ENCODE measurements at regions not wholly inside any gene's neighbourhood (a gene's known extent, or its start where the extent isn't known, plus 50 kb on each side); places are given as distances from the start of the nearest gene placed in this dataset.

GRCh38 chr12:62136496-62136895 is 123.7 kb upstream of the USP15 start:
- H3K9me3 ChIP-seq (replicated peaks; ENCODE audit: low read length), result no peaks in the 10 kb centered on the region
- peaks cover 4% of the 10 kb centered on the region for H3K27me3 ChIP-seq (ENCODE audit: control insufficient read depth, insufficient read depth, low read length)
- no peak overlapping the region for H3K9ac ChIP-seq (ENCODE audit: low read depth, low read length)
- H3K4me1 ChIP-seq (ENCODE audit: control insufficient read depth, insufficient read depth, low read length), result no peaks in the 10 kb centered on the region
- H3K4me3 ChIP-seq (ENCODE audit: low read length), result no peak overlapping the region
- H3K4me2 ChIP-seq (ENCODE audit: low read length), result no peak overlapping the region
- H3K36me3 ChIP-seq (ENCODE audit: insufficient read depth, low read length), result no peaks in the 10 kb centered on the region

DNA sequence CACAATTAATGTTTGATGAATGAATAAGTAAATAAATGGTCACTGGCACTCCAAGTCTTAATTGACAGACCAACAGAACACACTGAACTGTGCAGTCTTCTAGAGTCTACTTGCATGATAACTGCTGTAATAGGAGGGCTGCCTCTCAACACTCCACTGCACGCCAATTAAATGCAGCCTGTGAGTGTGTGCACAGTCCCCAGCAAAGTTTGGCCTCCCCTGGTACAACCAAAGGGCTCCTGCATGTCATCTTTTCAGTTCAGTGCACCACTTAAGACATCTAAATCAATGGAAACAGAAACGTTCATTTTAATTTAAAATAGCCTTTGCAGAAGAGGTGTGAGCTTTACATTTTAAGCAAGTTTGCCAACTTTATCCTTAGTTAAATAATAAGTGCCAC is 121.7 kb upstream of the USP15 start:
- no peak overlapping the region for H3K4me3 ChIP-seq (ENCODE audit: low read length)
- no peak overlapping the region for H3K9ac ChIP-seq (ENCODE audit: low read depth, low read length)
- no peaks in the 10 kb centered on the region for H3K4me1 ChIP-seq (ENCODE audit: control insufficient read depth, insufficient read depth, low read length)
- H3K4me2 ChIP-seq (ENCODE audit: low read length), result no peak overlapping the region
- H3K27me3 ChIP-seq (ENCODE audit: control insufficient read depth, insufficient read depth, low read length), result peaks cover 4% of the 10 kb centered on the region
- H3K9me3 ChIP-seq (replicated peaks; ENCODE audit: low read length), result no peaks in the 10 kb centered on the region
- no peaks in the 10 kb centered on the region for H3K36me3 ChIP-seq (ENCODE audit: insufficient read depth, low read length)

DNA sequence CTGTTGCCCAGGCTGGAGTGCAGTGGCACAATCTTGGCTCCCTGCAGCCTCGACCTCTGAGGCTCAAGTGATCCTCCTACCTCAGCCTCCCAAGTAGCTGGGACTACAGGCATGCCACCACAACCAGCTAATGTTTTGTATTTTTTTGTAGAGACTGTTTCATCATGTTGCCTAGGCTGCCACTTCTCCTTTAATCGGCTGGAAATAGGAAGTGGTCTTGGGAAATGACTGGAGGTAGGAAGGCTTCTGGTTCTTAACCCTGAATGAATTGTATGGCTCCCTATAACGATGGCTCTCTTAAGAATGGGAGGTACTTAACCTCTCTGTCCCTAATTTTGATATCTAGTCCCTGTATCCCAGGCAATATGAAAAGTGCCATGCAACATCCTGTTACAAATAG is 113.9 kb upstream of the USP15 start:
- Histone ChIP-seq H3K4me1 (ENCODE audit: control insufficient read depth, insufficient read depth, low read length) (no peaks in the 10 kb centered on the region), H3K9me3 (replicated peaks; ENCODE audit: low read length) (no peaks in the 10 kb centered on the region), H3K4me2 (ENCODE audit: low read length) (no peak overlapping the region), H3K9ac (ENCODE audit: low read depth, low read length) (no peak overlapping the region), H3K4me3 (ENCODE audit: low read length) (no peak overlapping the region), H3K36me3 (ENCODE audit: insufficient read depth, low read length) (no peaks in the 10 kb centered on the region), H3K27me3 (ENCODE audit: control insufficient read depth, insufficient read depth, low read length) (no peaks in the 10 kb centered on the region)

DNA sequence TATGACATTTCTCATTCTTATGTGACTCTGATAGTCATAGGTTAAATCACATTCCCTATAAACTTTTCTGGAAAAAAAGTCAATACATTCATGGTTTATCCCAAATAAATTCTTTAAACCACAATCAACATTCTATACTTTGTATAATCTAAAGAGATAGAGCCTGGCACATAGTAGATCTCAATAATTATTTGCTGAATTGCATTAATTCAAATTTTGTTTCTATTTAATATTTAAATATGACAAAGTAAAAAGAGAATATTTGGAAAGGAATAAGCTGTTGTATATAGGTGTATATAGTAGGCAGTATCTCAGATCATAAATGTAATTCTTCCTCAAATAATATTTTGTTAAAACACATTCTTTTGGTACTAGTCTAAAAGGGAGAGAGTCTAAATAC is 102.2 kb upstream of the USP15 start:
- Histone ChIP-seq H3K4me3 (ENCODE audit: low read length) (no peak overlapping the region), H3K36me3 (ENCODE audit: insufficient read depth, low read length) (no peaks in the 10 kb centered on the region), H3K27me3 (ENCODE audit: control insufficient read depth, insufficient read depth, low read length) (no peaks in the 10 kb centered on the region), H3K9me3 (replicated peaks; ENCODE audit: low read length) (no peaks in the 10 kb centered on the region), H3K9ac (ENCODE audit: low read depth, low read length) (no peak overlapping the region), H3K4me1 (ENCODE audit: control insufficient read depth, insufficient read depth, low read length) (no peaks in the 10 kb centered on the region), H3K4me2 (ENCODE audit: low read length) (no peak overlapping the region)

GRCh38 chr12:62158461-62159360 is 101.5 kb upstream of the USP15 start:
- H3K36me3 ChIP-seq (ENCODE audit: insufficient read depth, low read length), result no peaks in the 10 kb centered on the region
- no peak overlapping the region for H3K4me3 ChIP-seq (ENCODE audit: low read length)
- H3K9me3 ChIP-seq (replicated peaks; ENCODE audit: low read length), result no peaks in the 10 kb centered on the region
- no peak overlapping the region for H3K9ac ChIP-seq (ENCODE audit: low read depth, low read length)
- H3K27me3 ChIP-seq (ENCODE audit: control insufficient read depth, insufficient read depth, low read length), result no peaks in the 10 kb centered on the region
- H3K4me2 ChIP-seq (ENCODE audit: low read length), result no peak overlapping the region
- no peaks in the 10 kb centered on the region for H3K4me1 ChIP-seq (ENCODE audit: control insufficient read depth, insufficient read depth, low read length)

GRCh38 chr12:62162214-62162613 is 98.0 kb upstream of the USP15 start:
- no peak overlapping the region for H3K4me2 ChIP-seq (ENCODE audit: low read length)
- no peaks in the 10 kb centered on the region for H3K9me3 ChIP-seq (replicated peaks; ENCODE audit: low read length)

GRCh38 chr12:62163368-62163767 is 96.8 kb upstream of the USP15 start:
- no peaks in the 10 kb centered on the region for H3K4me1 ChIP-seq (ENCODE audit: control insufficient read depth, insufficient read depth, low read length)
- H3K9ac ChIP-seq (ENCODE audit: low read depth, low read length), result no peak overlapping the region
- H3K36me3 ChIP-seq (ENCODE audit: insufficient read depth, low read length), result no peaks in the 10 kb centered on the region
- no peak overlapping the region for H3K4me2 ChIP-seq (ENCODE audit: low read length)
- no peaks in the 10 kb centered on the region for H3K27me3 ChIP-seq (ENCODE audit: control insufficient read depth, insufficient read depth, low read length)
- H3K9me3 ChIP-seq (replicated peaks; ENCODE audit: low read length), result no peaks in the 10 kb centered on the region
- no peak overlapping the region for H3K4me3 ChIP-seq (ENCODE audit: low read length)

More at GRCh38 chr12:62162214-62162613, 98.0 kb upstream of the USP15 start:
- Histone ChIP-seq H3K9ac (ENCODE audit: low read depth, low read length) (no peak overlapping the region), H3K36me3 (ENCODE audit: insufficient read depth, low read length) (no peaks in the 10 kb centered on the region), H3K27me3 (ENCODE audit: control insufficient read depth, insufficient read depth, low read length) (no peaks in the 10 kb centered on the region), H3K4me3 (ENCODE audit: low read length) (no peak overlapping the region), H3K4me1 (ENCODE audit: control insufficient read depth, insufficient read depth, low read length) (no peaks in the 10 kb centered on the region)

- Histone ChIP-seq H3K4me3 (ENCODE audit: low read length) (no peak overlapping the region), H3K9ac (ENCODE audit: low read depth, low read length) (no peak overlapping the region), H3K27me3 (ENCODE audit: control insufficient read depth, insufficient read depth, low read length) (no peaks in the 10 kb centered on the region), H3K36me3 (ENCODE audit: insufficient read depth, low read length) (no peaks in the 10 kb centered on the region), H3K4me2 (ENCODE audit: low read length) (no peak overlapping the region), H3K4me1 (ENCODE audit: control insufficient read depth, insufficient read depth, low read length) (no peaks in the 10 kb centered on the region), H3K9me3 (replicated peaks; ENCODE audit: low read length) (no peaks in the 10 kb centered on the region)
Measured at GRCh38 chr12:62164036-62164435, 96.2 kb upstream of the USP15 start.

DNA sequence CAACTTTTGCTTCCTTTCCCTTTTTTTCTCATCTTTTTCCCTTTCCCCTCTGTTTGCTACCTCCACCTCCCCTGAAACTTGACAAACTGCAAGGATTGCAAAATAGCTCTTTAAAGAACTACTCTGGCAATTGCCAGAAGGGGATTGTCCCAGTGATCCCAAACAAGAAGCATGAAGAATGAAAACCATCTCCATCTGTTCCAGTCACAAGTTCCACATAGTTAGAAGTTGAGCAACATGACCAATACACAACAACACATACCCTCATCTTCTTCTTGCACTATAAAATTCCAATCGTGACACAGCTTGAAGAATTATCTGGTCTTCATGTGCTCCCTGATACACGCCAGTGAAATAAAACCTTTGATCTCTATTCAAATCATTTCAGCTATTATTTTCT is 93.7 kb upstream of the USP15 start:
- Histone ChIP-seq H3K4me1 (ENCODE audit: control insufficient read depth, insufficient read depth, low read length) (no peaks in the 10 kb centered on the region), H3K9me3 (replicated peaks; ENCODE audit: low read length) (no peaks in the 10 kb centered on the region), H3K9ac (ENCODE audit: low read depth, low read length) (no peak overlapping the region), H3K4me2 (ENCODE audit: low read length) (no peak overlapping the region), H3K36me3 (ENCODE audit: insufficient read depth, low read length) (no peaks in the 10 kb centered on the region), H3K27me3 (ENCODE audit: control insufficient read depth, insufficient read depth, low read length) (no peaks in the 10 kb centered on the region), H3K4me3 (ENCODE audit: low read length) (no peak overlapping the region)

DNA sequence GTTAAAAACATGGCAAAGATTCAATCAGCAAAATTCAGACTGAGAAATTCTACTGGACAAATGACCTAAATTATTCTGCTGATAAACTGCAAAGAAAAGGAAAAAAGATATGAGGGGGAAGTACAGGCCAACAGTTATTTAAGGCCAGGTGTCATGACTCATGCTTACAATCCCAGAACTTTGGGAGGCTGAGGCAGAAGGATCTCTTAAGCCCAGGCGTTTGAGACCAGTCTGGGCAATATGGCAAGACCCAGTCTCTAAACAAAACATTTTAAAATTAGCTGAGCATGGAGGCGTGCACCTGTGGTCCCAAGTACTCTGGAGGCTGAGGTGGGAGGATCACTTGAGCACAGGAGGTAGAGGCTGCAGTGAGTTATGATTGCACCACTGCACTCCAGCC is 91.8 kb upstream of the USP15 start:
- Histone ChIP-seq H3K4me1 (ENCODE audit: control insufficient read depth, insufficient read depth, low read length) (no peaks in the 10 kb centered on the region), H3K9ac (ENCODE audit: low read depth, low read length) (no peak overlapping the region), H3K4me3 (ENCODE audit: low read length) (no peak overlapping the region), H3K27me3 (ENCODE audit: control insufficient read depth, insufficient read depth, low read length) (no peaks in the 10 kb centered on the region), H3K4me2 (ENCODE audit: low read length) (no peak overlapping the region), H3K36me3 (ENCODE audit: insufficient read depth, low read length) (no peaks in the 10 kb centered on the region), H3K9me3 (replicated peaks; ENCODE audit: low read length) (no peaks in the 10 kb centered on the region)

- H3K9me3 ChIP-seq (replicated peaks; ENCODE audit: low read length), result no peaks in the 10 kb centered on the region
- H3K4me2 ChIP-seq (ENCODE audit: low read length), result no peak overlapping the region
- no peaks in the 10 kb centered on the region for H3K27me3 ChIP-seq (ENCODE audit: control insufficient read depth, insufficient read depth, low read length)
- H3K4me1 ChIP-seq (ENCODE audit: control insufficient read depth, insufficient read depth, low read length), result no peaks in the 10 kb centered on the region
- H3K9ac ChIP-seq (ENCODE audit: low read depth, low read length), result no peak overlapping the region
- H3K36me3 ChIP-seq (ENCODE audit: insufficient read depth, low read length), result no peaks in the 10 kb centered on the region
- no peak overlapping the region for H3K4me3 ChIP-seq (ENCODE audit: low read length)
Measured at GRCh38 chr12:62170241-62170640, 90.0 kb upstream of the USP15 start.
